Endothelial cell (in vitro differentiated cells): ENCODE measurements at regions not wholly inside any gene's neighbourhood (a gene's known extent, or its start where the extent isn't known, plus 50 kb on each side); places are given as distances from the start of the nearest gene placed in this dataset.
"Not testable (repeated sequence)": the region's sequence is repeated elsewhere in the genome, so short reads cannot be mapped to it uniquely, and the experiment has no call there.

Source experiments
- DNase-seq: peaks from one replicate; pipeline ENCODE4 v3.0.0; 2021; ENCODE audit warnings: low spot score
- H3K27ac Mint-ChIP-seq: one replicate; pipeline ENCODE4 v1.8.0; 2021; ENCODE audit warnings: mixed read lengths, inconsistent platforms; ENCODE audit not compliant: unreplicated experiment
- H3K27me3 Mint-ChIP-seq: one replicate; pipeline ENCODE4 v1.8.0; 2021; ENCODE audit warnings: mild to moderate bottlenecking, moderate library complexity, mixed read lengths, inconsistent platforms; ENCODE audit not compliant: unreplicated experiment
- H3K36me3 Mint-ChIP-seq: one replicate; pipeline ENCODE4 v1.8.0; 2021; ENCODE audit warnings: mild to moderate bottlenecking, low read depth, mixed read lengths, inconsistent platforms; ENCODE audit not compliant: unreplicated experiment
- H3K4me1 Mint-ChIP-seq: one replicate; pipeline ENCODE4 v1.8.0; 2021; ENCODE audit warnings: mild to moderate bottlenecking, mixed read lengths, inconsistent platforms; ENCODE audit not compliant: unreplicated experiment
- H3K4me3 Mint-ChIP-seq: one replicate; pipeline ENCODE4 v1.8.0; 2021; ENCODE audit warnings: mild to moderate bottlenecking, mixed read lengths, inconsistent platforms; ENCODE audit not compliant: unreplicated experiment
- H3K9me3 Mint-ChIP-seq: one replicate; pipeline ENCODE4 v1.8.0; 2021; ENCODE audit warnings: mixed read lengths, inconsistent platforms; ENCODE audit not compliant: unreplicated experiment
- CTCF ChIP-seq: fragments of 200-600 bp; sonication (generic); IDR thresholded peaks from one replicate; pipeline ENCODE4 v1.5.0; 2021; ENCODE audit warnings: antibody characterized with exemption; ENCODE audit not compliant: unreplicated experiment

GRCh38 chr15:22209086-22209485 lies 128.8 kb downstream of the OR4M2 start:
- not testable (repeated sequence) for H3K27me3 Mint-ChIP-seq, H3K36me3 Mint-ChIP-seq, H3K9me3 Mint-ChIP-seq

GRCh38 chr15:22222596-22222995 lies 142.3 kb downstream of the OR4M2 start:
- not testable (repeated sequence) for H3K4me1 Mint-ChIP-seq, DNase-seq
- Mint-ChIP-seq H3K27me3 (peaks cover 36% of the 10 kb centered on the region), H3K27ac (peak overlapping the region; percentile 65), H3K36me3 (peaks cover 33% of the 10 kb centered on the region), H3K4me3 (peak overlapping the region; percentile 70), H3K9me3 (peaks cover 65% of the 10 kb centered on the region)

More at GRCh38 chr15:22209086-22209485, 128.8 kb downstream of the OR4M2 start:
- not testable (repeated sequence) for H3K4me3 Mint-ChIP-seq, H3K27ac Mint-ChIP-seq, DNase-seq, H3K4me1 Mint-ChIP-seq

- peaks cover 44% of the 10 kb centered on the region for H3K36me3 Mint-ChIP-seq
- H3K4me1 Mint-ChIP-seq: peaks cover 2% of the 10 kb centered on the region
- peaks cover 80% of the 10 kb centered on the region for H3K9me3 Mint-ChIP-seq
- peak overlapping the region; percentile 55 for H3K27ac Mint-ChIP-seq
- peaks cover 50% of the 10 kb centered on the region for H3K27me3 Mint-ChIP-seq
- TF ChIP-seq CTCF: no peak
- no peak for DNase-seq
- H3K4me3 Mint-ChIP-seq: peak overlapping the region; percentile 76
These were observed 143.9 kb downstream of the OR4M2 start for GRCh38 chr15:22224241-22224671.

- H3K9me3 Mint-ChIP-seq: peaks cover 84% of the 10 kb centered on the region
- peaks cover 50% of the 10 kb centered on the region for H3K27me3 Mint-ChIP-seq
- not testable (repeated sequence) for DNase-seq, H3K4me1 Mint-ChIP-seq, H3K4me3 Mint-ChIP-seq
- H3K36me3 Mint-ChIP-seq: peaks cover 46% of the 10 kb centered on the region
- peak overlapping the region; percentile 30 for H3K27ac Mint-ChIP-seq
These were observed 144.6 kb downstream of the OR4M2 start for GRCh38 chr15:22224961-22225360.

GRCh38 chr15:22226034-22226790 lies 145.9 kb downstream of the OR4M2 start:
- H3K4me1 Mint-ChIP-seq: peaks cover 2% of the 10 kb centered on the region
- no peak overlapping the region for H3K27ac Mint-ChIP-seq
- peaks cover 91% of the 10 kb centered on the region for H3K9me3 Mint-ChIP-seq
- no peak for TF ChIP-seq CTCF
- no peak for DNase-seq
- H3K4me3 Mint-ChIP-seq: no peak overlapping the region
- H3K36me3 Mint-ChIP-seq: peaks cover 54% of the 10 kb centered on the region
- peaks cover 48% of the 10 kb centered on the region for H3K27me3 Mint-ChIP-seq

GRCh38 chr15:22227411-22228100 lies 147.2 kb downstream of the OR4M2 start:
- peaks cover 93% of the 10 kb centered on the region for H3K9me3 Mint-ChIP-seq
- H3K4me1 Mint-ChIP-seq: peaks cover under 1% of the 10 kb centered on the region
- peaks cover 53% of the 10 kb centered on the region for H3K27me3 Mint-ChIP-seq
- H3K27ac Mint-ChIP-seq: no peak overlapping the region
- H3K4me3 Mint-ChIP-seq: no peak overlapping the region
- no peak for DNase-seq
- peaks cover 53% of the 10 kb centered on the region for H3K36me3 Mint-ChIP-seq
- TF ChIP-seq CTCF: no peak
